SK-N-SH (cell line): ENCODE measurements at regions not wholly inside any gene's neighbourhood (a gene's known extent, or its start where the extent isn't known, plus 50 kb on each side); places are given as distances from the start of the nearest gene placed in this dataset.

Source experiments
- CTCF ChIA-PET: fragments of 300-600, 350-600 bp; formaldehyde crosslinking; extraction: SDS; loops from one replicate; lab custom pipeline; 2021; lab: Yijun Ruan, JAX
- POLR2A ChIA-PET: fragments of 350-600 bp; sonication (Branson Sonifier 250); formaldehyde crosslinking; extraction: SDS; loops from one replicate; lab custom pipeline; 2020; ENCODE audit warnings: antibody characterized with exemption, inconsistent platforms; lab: Yijun Ruan, JAX
- DNase-seq: peaks from one replicate; pipeline ENCODE4 v3.0.0; 2012
- H2AFZ ChIP-seq: fragments of 200-600 bp; sonication (generic); 2 replicates; pipeline ENCODE4 v1.8.1; 2016; ENCODE audit warnings: antibody characterized with exemption, mild to moderate bottlenecking, low read depth
- H3F3A ChIP-seq: fragments of 200-600 bp; sonication (generic); replicated peaks from 2 replicates; pipeline ENCODE3; 2016; ENCODE audit warnings: antibody characterized with exemption, mild to moderate bottlenecking; ENCODE audit not compliant: insufficient read depth
- H3K27ac ChIP-seq, 2 experiments: fragments of 200-500 bp in 1 of 2; fragments of 200-600 bp in 1 of 2; sonication (Bioruptor generic) in 1 of 2; sonication (generic), shearing (Covaris generic) in 1 of 2; 2 replicates each; pipeline versions ENCODE4 v1.5.1 to v1.6.1; 2014 to 2016; ENCODE audit warnings: low read depth in 2 of 2, inconsistent platforms in 1 of 2, low read length in 1 of 2, mild to moderate bottlenecking in 1 of 2, mixed read lengths in 1 of 2
- H3K27me3 ChIP-seq: fragments of 200-600 bp; sonication (generic), shearing (Covaris generic); 2 replicates; pipeline ENCODE4 v1.6.1; 2016; ENCODE audit warnings: mixed run types; ENCODE audit not compliant: insufficient read depth
- H3K36me3 ChIP-seq, 2 experiments: fragments of 200-500 bp in 1 of 2; fragments of 200-600 bp in 1 of 2; sonication (Bioruptor generic) in 1 of 2; sonication (generic) in 1 of 2; replicated peaks in 1 of 2; 2 replicates each; pipeline versions ENCODE3 to v1.5.1; 2014 to 2016; ENCODE audit warnings: low read length in 1 of 2, mild to moderate bottlenecking in 1 of 2; ENCODE audit not compliant: insufficient read depth in 2 of 2, control insufficient read depth in 1 of 2
- H3K4me1 ChIP-seq, 2 experiments: fragments of 200-500 bp in 1 of 2; fragments of 200-600 bp in 1 of 2; sonication (Bioruptor generic) in 1 of 2; sonication (generic), shearing (Covaris generic) in 1 of 2; 2 replicates each; pipeline versions ENCODE4 v1.5.1 to v1.6.1; 2014 to 2016; ENCODE audit warnings: low read depth in 1 of 2, low read length in 1 of 2, mixed run types in 1 of 2; ENCODE audit not compliant: insufficient read depth in 2 of 2, control insufficient read depth in 1 of 2
- H3K4me2 ChIP-seq: fragments of 200-600 bp; sonication (generic), shearing (Covaris generic); 2 replicates; pipeline ENCODE4 v1.6.1; 2017; ENCODE audit warnings: mixed run types
- H3K4me3 ChIP-seq, 2 experiments: fragments of 200-500 bp in 1 of 2; fragments of 200-600 bp in 1 of 2; sonication (Bioruptor generic) in 1 of 2; sonication (generic), shearing (Covaris generic) in 1 of 2; 2 replicates each; pipeline versions ENCODE4 v1.5.1 to v1.8.1; 2014 to 2016; ENCODE audit warnings: low read depth in 2 of 2, inconsistent platforms in 1 of 2, low read length in 1 of 2, mild to moderate bottlenecking in 1 of 2, mixed read lengths in 1 of 2, moderate library complexity in 1 of 2
- H3K79me2 ChIP-seq: fragments of 200-600 bp; sonication (generic); 2 replicates; pipeline ENCODE4 v1.8.1; 2017; ENCODE audit warnings: mild to moderate bottlenecking; ENCODE audit not compliant: insufficient read depth
- H3K9ac ChIP-seq: fragments of 200-600 bp; sonication (generic); 2 replicates; pipeline ENCODE4 v1.6.1; 2017; ENCODE audit warnings: mixed run types
- H3K9me2 ChIP-seq: fragments of 200-600 bp; sonication (generic); 2 replicates; pipeline ENCODE4 v1.6.1; 2017; ENCODE audit warnings: mixed run types
- H3K9me3 ChIP-seq: fragments of 200-600 bp; sonication (generic); 2 replicates; pipeline ENCODE4 v1.6.1; 2017; ENCODE audit warnings: mixed run types, mild to moderate bottlenecking, moderate library complexity
- H4K20me1 ChIP-seq: fragments of 200-600 bp; sonication (generic); 2 replicates; pipeline ENCODE4 v1.6.1; 2017; ENCODE audit warnings: mild to moderate bottlenecking, mixed run types; ENCODE audit not compliant: insufficient read depth
- CHD2 ChIP-seq: fragments of 150-350 bp; IDR thresholded peaks from 2 replicates; pipeline ENCODE4 v1.6.1; 2018; ENCODE audit warnings: low read length; ENCODE audit not compliant: partially characterized antibody
- ELF1 ChIP-seq: IDR thresholded peaks from 2 replicates; pipeline ENCODE4 v1.4.0; 2012
- EP300 ChIP-seq, 2 experiments: IDR thresholded peaks; 2 replicates each; pipeline versions ENCODE4 v1.4.0 to v1.6.1; 2012; ENCODE audit warnings: borderline replicate concordance in 1 of 2, low read depth in 1 of 2, low read length in 1 of 2
- EZH2phosphoT487 ChIP-seq: fragments of 200-600 bp; sonication (generic); IDR thresholded peaks from 2 replicates; pipeline ENCODE4 v1.6.1; 2017; ENCODE audit warnings: low read depth, mixed run types, mild to moderate bottlenecking, antibody characterized with exemption, moderate library complexity, borderline replicate concordance
- FOXJ3 ChIP-seq: sonication (generic); formaldehyde crosslinking; IDR thresholded peaks from 2 replicates; pipeline ENCODE4 v1.5.1; 2020; ENCODE audit warnings: mild to moderate bottlenecking, missing genetic modification reagents
- IRF3 ChIP-seq: fragments of 150-350 bp; IDR thresholded peaks from 2 replicates; pipeline ENCODE4 v1.6.1; 2016; ENCODE audit warnings: mild to moderate bottlenecking, low read depth, low read length
- JUND ChIP-seq: IDR thresholded peaks from 2 replicates; pipeline ENCODE4 v1.4.0; 2012
- NRF1 ChIP-seq: IDR thresholded peaks from 2 replicates; pipeline ENCODE4 v1.6.1; 2012; ENCODE audit warnings: low read depth, mild to moderate bottlenecking, low read length
- PBX3 ChIP-seq: IDR thresholded peaks from 2 replicates; pipeline ENCODE4; 2012
- POLR2AphosphoS5 ChIP-seq: IDR thresholded peaks from 2 replicates; pipeline ENCODE4 v1.6.1; 2012; ENCODE audit warnings: low read depth, low read length
- SIN3A ChIP-seq: IDR thresholded peaks from 2 replicates; pipeline ENCODE4 v1.6.1; 2012; ENCODE audit warnings: low read depth, mild to moderate bottlenecking, low read length, moderate library complexity, borderline replicate concordance
- TAF1 ChIP-seq: IDR thresholded peaks from 2 replicates; pipeline ENCODE4 v1.6.1; 2012; ENCODE audit warnings: low read depth, mild to moderate bottlenecking, low read length, moderate library complexity, borderline replicate concordance
- TCF12 ChIP-seq: IDR thresholded peaks from 2 replicates; pipeline ENCODE4 v1.4.0; 2012
- YY1 ChIP-seq: IDR thresholded peaks from 2 replicates; pipeline ENCODE4 v1.4.0; 2012; ENCODE audit warnings: low read depth, mild to moderate bottlenecking
- WGBS: methylation state at CpG from one replicate; pipeline ENCODE4 v1.1.6; 2017; ENCODE audit warnings: low lambda C conversion rate; 5-methylcytosine and 5-hydroxymethylcytosine counted together
- TF ChIP-seq, protein P1 (sequence below): fragments of 150-350 bp; IDR thresholded peaks from 2 replicates; pipeline ENCODE4 v1.6.1; 2017; ENCODE audit warnings: antibody characterized with exemption, low read length, low read depth, borderline replicate concordance
- TF ChIP-seq, protein P2 (sequence below): IDR thresholded peaks from 2 replicates; pipeline ENCODE4 v1.4.0; 2012; ENCODE audit warnings: low read depth, borderline replicate concordance
- TF ChIP-seq, protein P3 (sequence below): IDR thresholded peaks from 2 replicates; pipeline ENCODE4 v1.6.1; 2012; ENCODE audit warnings: mild to moderate bottlenecking, low read depth, low read length, moderate library complexity

DNA sequence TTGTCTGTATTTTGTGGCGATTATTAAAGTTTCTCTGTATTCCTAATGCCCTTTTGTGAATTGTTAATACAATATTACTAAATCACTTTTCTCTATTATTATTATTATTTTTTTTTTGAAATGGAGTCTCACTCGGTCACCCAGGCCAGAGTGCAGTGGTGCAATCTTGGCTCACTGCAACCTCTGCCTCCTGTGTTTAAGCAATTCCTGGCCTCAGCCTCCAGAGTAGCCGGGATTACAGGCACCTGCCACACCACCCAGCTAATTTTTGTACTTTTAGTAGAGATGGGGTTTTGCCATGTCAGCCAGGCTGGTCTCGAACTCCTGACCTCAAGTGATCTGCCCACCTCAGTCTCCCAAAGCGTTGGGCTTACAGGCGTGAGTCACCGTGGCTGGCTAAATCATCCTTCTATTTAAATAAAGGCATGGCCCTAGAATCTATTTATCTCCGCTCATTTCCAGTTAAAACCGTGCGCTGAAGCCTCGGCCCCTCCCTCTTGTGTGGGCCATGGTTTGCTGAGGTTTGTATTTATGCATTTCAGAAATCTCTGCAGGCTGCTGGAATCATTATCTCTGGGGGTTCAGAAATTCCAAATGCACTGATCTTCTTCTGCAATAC is 1136.4 kb upstream of the TMEM132C start:
- DNase-seq = no peak
- ChIA-PET POLR2A (no interaction called here), CTCF (interaction anchor here (0.7 kb wide), 1 partner anchor 23 kb away, joined by 4 read pairs; no protein-coding TSS in a partner anchor)
- Histone ChIP-seq H3K4me1 (no peaks in the 10 kb centered on the region), H3K9me2 (no peaks in the 10 kb centered on the region), H2AFZ (no peak overlapping the region), H3K4me2 (no peak overlapping the region), H3K4me3 (no peak overlapping the region), H3K79me2 (no peaks in the 10 kb centered on the region; the same call in 1 of the 2 replicates), H4K20me1 (no peaks in the 10 kb centered on the region), H3K27ac (no peak overlapping the region), H3K9ac (no peak overlapping the region), H3K9me3 (no peaks in the 10 kb centered on the region), H3F3A (no peaks in the 10 kb centered on the region), H3K27me3 (no peaks in the 10 kb centered on the region), H3K36me3 (no peaks in the 10 kb centered on the region)
- 26% methylated on average over 10 of the region's 11 CpGs for WGBS
- no peak for TF ChIP-seq FOXJ3 (CRISPR knock-in tag)
- no peak for TF ChIP-seq TAF1
- TF ChIP-seq EZH2phosphoT487 = no peak
- no peak for TF ChIP-seq JUND
- no peak for TF ChIP-seq ELF1
- TF ChIP-seq, protein P1, sequence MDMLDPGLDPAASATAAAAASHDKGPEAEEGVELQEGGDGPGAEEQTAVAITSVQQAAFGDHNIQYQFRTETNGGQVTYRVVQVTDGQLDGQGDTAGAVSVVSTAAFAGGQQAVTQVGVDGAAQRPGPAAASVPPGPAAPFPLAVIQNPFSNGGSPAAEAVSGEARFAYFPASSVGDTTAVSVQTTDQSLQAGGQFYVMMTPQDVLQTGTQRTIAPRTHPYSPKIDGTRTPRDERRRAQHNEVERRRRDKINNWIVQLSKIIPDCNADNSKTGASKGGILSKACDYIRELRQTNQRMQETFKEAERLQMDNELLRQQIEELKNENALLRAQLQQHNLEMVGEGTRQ = no peak
- TF ChIP-seq, protein P2, sequence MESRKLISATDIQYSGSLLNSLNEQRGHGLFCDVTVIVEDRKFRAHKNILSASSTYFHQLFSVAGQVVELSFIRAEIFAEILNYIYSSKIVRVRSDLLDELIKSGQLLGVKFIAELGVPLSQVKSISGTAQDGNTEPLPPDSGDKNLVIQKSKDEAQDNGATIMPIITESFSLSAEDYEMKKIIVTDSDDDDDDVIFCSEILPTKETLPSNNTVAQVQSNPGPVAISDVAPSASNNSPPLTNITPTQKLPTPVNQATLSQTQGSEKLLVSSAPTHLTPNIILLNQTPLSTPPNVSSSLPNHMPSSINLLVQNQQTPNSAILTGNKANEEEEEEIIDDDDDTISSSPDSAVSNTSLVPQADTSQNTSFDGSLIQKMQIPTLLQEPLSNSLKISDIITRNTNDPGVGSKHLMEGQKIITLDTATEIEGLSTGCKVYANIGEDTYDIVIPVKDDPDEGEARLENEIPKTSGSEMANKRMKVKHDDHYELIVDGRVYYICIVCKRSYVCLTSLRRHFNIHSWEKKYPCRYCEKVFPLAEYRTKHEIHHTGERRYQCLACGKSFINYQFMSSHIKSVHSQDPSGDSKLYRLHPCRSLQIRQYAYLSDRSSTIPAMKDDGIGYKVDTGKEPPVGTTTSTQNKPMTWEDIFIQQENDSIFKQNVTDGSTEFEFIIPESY = no peak
- TF ChIP-seq PBX3 = no peak
- no peak for TF ChIP-seq NRF1
- TF ChIP-seq POLR2AphosphoS5 = no peak

DNA sequence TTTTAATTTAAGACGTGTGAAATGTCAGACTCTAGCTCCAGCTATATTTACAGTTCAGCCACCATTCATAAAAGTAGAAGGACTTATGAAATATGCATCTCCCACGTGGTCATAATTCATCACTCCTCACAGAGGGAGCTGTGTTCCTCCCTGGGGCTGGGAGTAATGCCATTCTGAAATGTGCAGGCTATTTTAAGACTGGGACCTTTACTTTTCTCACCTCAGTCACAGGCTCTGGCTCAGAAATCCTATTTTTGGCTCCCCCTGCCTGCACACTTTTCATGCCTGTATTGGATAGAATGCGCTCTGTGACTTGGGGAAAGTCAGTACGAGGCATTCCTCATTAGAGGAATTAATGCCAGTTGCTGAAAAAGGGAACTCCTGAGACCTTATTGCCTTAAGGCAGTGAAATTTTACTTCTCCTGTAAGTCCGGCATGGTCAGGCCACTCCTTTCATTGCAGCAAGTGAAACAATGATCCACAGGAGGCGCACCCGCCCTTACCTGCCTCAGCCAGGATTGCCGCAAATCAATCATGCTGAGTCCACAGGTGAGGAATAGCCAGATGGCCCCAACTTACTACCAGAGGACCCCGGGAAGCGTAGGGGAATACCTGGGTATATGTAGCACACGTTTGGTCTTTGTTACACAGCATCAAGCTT is 1133.2 kb upstream of the TMEM132C start:
- Histone ChIP-seq H3F3A (no peaks in the 10 kb centered on the region), H3K9me3 (no peaks in the 10 kb centered on the region), H3K36me3 (no peaks in the 10 kb centered on the region), H4K20me1 (no peaks in the 10 kb centered on the region), H3K79me2 (no peaks in the 10 kb centered on the region; the same call in 1 of the 2 replicates), H3K4me1 (no peaks in the 10 kb centered on the region), H3K4me2 (no peak overlapping the region), H3K9ac (no peak overlapping the region), H3K27ac (no peak overlapping the region), H3K27me3 (no peaks in the 10 kb centered on the region), H3K9me2 (no peaks in the 10 kb centered on the region), H3K4me3 (no peak overlapping the region), H2AFZ (no peak overlapping the region)
- no peak for DNase-seq
- ChIA-PET POLR2A (no interaction called here), CTCF (no interaction called here)
- WGBS = 55% methylated on average over 10 of the region's 11 CpGs
- TF ChIP-seq NRF1 (no peak), YY1 (no peak), FOXJ3 (CRISPR knock-in tag) (no peak), EZH2phosphoT487 (no peak), TCF12 (no peak), EP300 (IDR thresholded peaks at IDR 0.05; ENCODE audit: borderline replicate concordance in 1 of 2, low read depth in 1 of 2, low read length in 1 of 2) (no peak), SIN3A (no peak), IRF3 (no peak), CHD2 (no peak)
- TF ChIP-seq, protein P3, sequence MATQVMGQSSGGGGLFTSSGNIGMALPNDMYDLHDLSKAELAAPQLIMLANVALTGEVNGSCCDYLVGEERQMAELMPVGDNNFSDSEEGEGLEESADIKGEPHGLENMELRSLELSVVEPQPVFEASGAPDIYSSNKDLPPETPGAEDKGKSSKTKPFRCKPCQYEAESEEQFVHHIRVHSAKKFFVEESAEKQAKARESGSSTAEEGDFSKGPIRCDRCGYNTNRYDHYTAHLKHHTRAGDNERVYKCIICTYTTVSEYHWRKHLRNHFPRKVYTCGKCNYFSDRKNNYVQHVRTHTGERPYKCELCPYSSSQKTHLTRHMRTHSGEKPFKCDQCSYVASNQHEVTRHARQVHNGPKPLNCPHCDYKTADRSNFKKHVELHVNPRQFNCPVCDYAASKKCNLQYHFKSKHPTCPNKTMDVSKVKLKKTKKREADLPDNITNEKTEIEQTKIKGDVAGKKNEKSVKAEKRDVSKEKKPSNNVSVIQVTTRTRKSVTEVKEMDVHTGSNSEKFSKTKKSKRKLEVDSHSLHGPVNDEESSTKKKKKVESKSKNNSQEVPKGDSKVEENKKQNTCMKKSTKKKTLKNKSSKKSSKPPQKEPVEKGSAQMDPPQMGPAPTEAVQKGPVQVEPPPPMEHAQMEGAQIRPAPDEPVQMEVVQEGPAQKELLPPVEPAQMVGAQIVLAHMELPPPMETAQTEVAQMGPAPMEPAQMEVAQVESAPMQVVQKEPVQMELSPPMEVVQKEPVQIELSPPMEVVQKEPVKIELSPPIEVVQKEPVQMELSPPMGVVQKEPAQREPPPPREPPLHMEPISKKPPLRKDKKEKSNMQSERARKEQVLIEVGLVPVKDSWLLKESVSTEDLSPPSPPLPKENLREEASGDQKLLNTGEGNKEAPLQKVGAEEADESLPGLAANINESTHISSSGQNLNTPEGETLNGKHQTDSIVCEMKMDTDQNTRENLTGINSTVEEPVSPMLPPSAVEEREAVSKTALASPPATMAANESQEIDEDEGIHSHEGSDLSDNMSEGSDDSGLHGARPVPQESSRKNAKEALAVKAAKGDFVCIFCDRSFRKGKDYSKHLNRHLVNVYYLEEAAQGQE = no peak
